H1 (cell line): ENCODE measurements at regions not wholly inside any gene's neighbourhood (a gene's known extent, or its start where the extent isn't known, plus 50 kb on each side); places are given as distances from the start of the nearest gene placed in this dataset.

Experiments
- CTCF ChIA-PET: fragments of 300-600 bp; sonication (Branson Sonifier 250); formaldehyde crosslinking; loops from one replicate; lab custom pipeline; 2021; ENCODE audit not compliant: partially characterized antibody; lab: Charles Lee
- POLR2A ChIA-PET: fragments of 300-600 bp; sonication (Branson Sonifier 250); formaldehyde crosslinking; loops from one replicate; lab custom pipeline; 2021; ENCODE audit warnings: inconsistent platforms; ENCODE audit not compliant: partially characterized antibody; lab: Charles Lee
- DNase-seq, 2 experiments: peaks; one replicate each; pipeline versions ENCODE4 v3.0.0 to v3.0.0-alpha.2; 2010 to 2022; ENCODE audit warnings: low spot score in 2 of 2, low read depth in 1 of 2, mixed read lengths in 1 of 2
- FAIRE-seq: peaks from 2 replicates; lab custom pipeline; 2011; peaks lifted over from hg19 to GRCh38; lab: Jason Lieb, UNC
- H2AFZ ChIP-seq: 2 replicates; pipeline ENCODE4 v1.8.1; 2012; ENCODE audit warnings: low read length, inconsistent platforms
- H2AK5ac ChIP-seq: 2 replicates; pipeline ENCODE4 v1.6.1; 2013; ENCODE audit warnings: low read depth, low read length
- H2BK120ac ChIP-seq: replicated peaks from 2 replicates; pipeline ENCODE3; 2013; ENCODE audit warnings: low read depth, low read length, inconsistent platforms
- H2BK12ac ChIP-seq: 2 replicates; pipeline ENCODE4 v1.6.1; 2013; ENCODE audit warnings: low read depth, low read length
- H2BK15ac ChIP-seq: 2 replicates; pipeline ENCODE4 v1.6.1; 2013; ENCODE audit warnings: low read length
- H2BK20ac ChIP-seq: 2 replicates; pipeline ENCODE4 v1.6.1; 2013; ENCODE audit warnings: low read length
- H2BK5ac ChIP-seq: 2 replicates; pipeline ENCODE4 v1.6.1; 2013; ENCODE audit warnings: low read depth, low read length
- H3K14ac ChIP-seq: 2 replicates; pipeline ENCODE4 v1.6.1; 2013; ENCODE audit warnings: inconsistent platforms; ENCODE audit not compliant: insufficient read length
- H3K18ac ChIP-seq: 2 replicates; pipeline ENCODE4 v1.6.1; 2013; ENCODE audit warnings: low read length; ENCODE audit errors: extremely low read depth
- H3K23ac ChIP-seq: 2 replicates; pipeline ENCODE4 v1.6.1; 2013; ENCODE audit warnings: inconsistent platforms; ENCODE audit not compliant: insufficient read length
- H3K23me2 ChIP-seq: 2 replicates; pipeline ENCODE4 v1.6.1; 2013; ENCODE audit warnings: low read depth, low read length
- H3K27ac ChIP-seq: 2 replicates; pipeline ENCODE4 v1.6.1; 2011; ENCODE audit warnings: low read depth, low read length, inconsistent platforms
- H3K27me3 ChIP-seq, 4 experiments: replicated peaks in 1 of 4; 1 replicate in 1 of 4; 2 replicates in 3 of 4; pipeline versions ENCODE4 v1.6.1 to v1.8.1; 2011 to 2013; ENCODE audit warnings: low read length in 3 of 4, mild to moderate bottlenecking in 3 of 4, inconsistent platforms in 2 of 4, mixed read lengths in 2 of 4, moderate library complexity in 1 of 4; ENCODE audit not compliant: control insufficient read depth in 3 of 4, insufficient read depth in 3 of 4; ENCODE audit errors: extremely low read depth in 1 of 4
- H3K36me3 ChIP-seq, 4 experiments: 2 replicates each; pipeline versions ENCODE4 v1.6.1 to v1.8.1; 2011 to 2013; ENCODE audit warnings: mild to moderate bottlenecking in 4 of 4, low read length in 3 of 4, moderate library complexity in 2 of 4, control low read depth in 1 of 4, inconsistent platforms in 1 of 4; ENCODE audit not compliant: insufficient read depth in 4 of 4, control insufficient read depth in 2 of 4
- H3K4ac ChIP-seq: replicated peaks from 2 replicates; pipeline ENCODE3; 2013; ENCODE audit warnings: low read length, low read depth, mixed read lengths, inconsistent platforms; ENCODE audit not compliant: insufficient read length
- H3K4me1 ChIP-seq, 4 experiments: replicated peaks in 1 of 4; 1 replicate in 1 of 4; 2 replicates in 3 of 4; pipeline versions ENCODE4 v1.6.1 to v1.8.1; 2011 to 2013; ENCODE audit warnings: low read length in 3 of 4, inconsistent platforms in 2 of 4, mixed read lengths in 1 of 4; ENCODE audit not compliant: insufficient read depth in 4 of 4, control insufficient read depth in 3 of 4
- H3K4me2 ChIP-seq, 2 experiments: 2 replicates each; pipeline versions ENCODE4 v1.6.1 to v1.8.1; 2011 to 2013; ENCODE audit warnings: low read depth in 2 of 2, low read length in 2 of 2, control low read depth in 1 of 2, inconsistent platforms in 1 of 2, mild to moderate bottlenecking in 1 of 2; ENCODE audit not compliant: insufficient read depth in 1 of 2
- H3K4me3 ChIP-seq, 4 experiments: fragments of 200-600, 300-600 bp in 1 of 4; sonication (generic), shearing (Covaris generic), sonication (Bioruptor Twin) in 1 of 4; 2 replicates each; pipeline versions ENCODE4 v1.5.1 to v1.8.1; 2011 to 2016; ENCODE audit warnings: low read length in 4 of 4, low read depth in 3 of 4, control low read depth in 2 of 4, inconsistent platforms in 2 of 4, mild to moderate bottlenecking in 2 of 4, mixed read lengths in 1 of 4, moderate library complexity in 1 of 4; ENCODE audit not compliant: insufficient read depth in 2 of 4; ENCODE audit errors: extremely low read depth in 1 of 4
- H3K56ac ChIP-seq: replicated peaks from 2 replicates; pipeline ENCODE3; 2013; ENCODE audit warnings: low read depth, mild to moderate bottlenecking, mixed read lengths, low read length, inconsistent platforms; ENCODE audit not compliant: insufficient read length
- H3K79me1 ChIP-seq: 2 replicates; pipeline ENCODE4 v1.6.1; 2013; ENCODE audit warnings: low read depth, low read length, control low read depth
- H3K79me2 ChIP-seq, 2 experiments: 2 replicates each; pipeline versions ENCODE4 v1.6.1 to v1.8.1; 2012 to 2013; ENCODE audit warnings: low read length in 2 of 2, mild to moderate bottlenecking in 2 of 2, inconsistent platforms in 1 of 2; ENCODE audit not compliant: insufficient read depth in 2 of 2, control insufficient read depth in 1 of 2
- H3K9ac ChIP-seq, 4 experiments: replicated peaks in 1 of 4; 1 replicate in 1 of 4; 2 replicates in 3 of 4; pipeline versions ENCODE4 v1.6.1 to v1.8.1; 2011 to 2013; ENCODE audit warnings: low read depth in 3 of 4, low read length in 3 of 4, control low read depth in 2 of 4, mild to moderate bottlenecking in 2 of 4, moderate library complexity in 2 of 4, inconsistent platforms in 1 of 4; ENCODE audit errors: extremely low read depth in 1 of 4
- H3K9me3 ChIP-seq, 2 experiments: 2 replicates each; pipeline versions ENCODE4 v1.6.1 to v1.8.1; 2012 to 2013; ENCODE audit warnings: mild to moderate bottlenecking in 2 of 2, moderate library complexity in 2 of 2, control low read depth in 1 of 2, inconsistent platforms in 1 of 2, low read depth in 1 of 2, low read length in 1 of 2, mixed read lengths in 1 of 2; ENCODE audit not compliant: insufficient read depth in 2 of 2
- H4K20me1 ChIP-seq, 2 experiments: replicated peaks in 1 of 2; 2 replicates each; pipeline versions ENCODE3 to v1.8.1; 2011 to 2013; ENCODE audit warnings: inconsistent platforms in 2 of 2, low read length in 2 of 2, mild to moderate bottlenecking in 1 of 2; ENCODE audit not compliant: insufficient read depth in 2 of 2, control insufficient read depth in 1 of 2
- H4K5ac ChIP-seq: 2 replicates; pipeline ENCODE4 v1.6.1; 2013; ENCODE audit warnings: low read length, low read depth, mixed read lengths, inconsistent platforms; ENCODE audit not compliant: insufficient read length
- H4K8ac ChIP-seq: 2 replicates; pipeline ENCODE4 v1.8.0; 2013; ENCODE audit warnings: mild to moderate bottlenecking, moderate library complexity, low read length, inconsistent platforms; ENCODE audit not compliant: insufficient read depth; ENCODE audit errors: extremely low read depth
- H4K91ac ChIP-seq: replicated peaks from 2 replicates; pipeline ENCODE3; 2013; ENCODE audit warnings: low read length, mixed read lengths, inconsistent platforms; ENCODE audit not compliant: insufficient read length
- CBX8 ChIP-seq: fragments of 300-800, 300-1000 bp; sonication (generic); IDR thresholded peaks from 2 replicates; pipeline ENCODE4 v1.7.1; 2016; ENCODE audit warnings: low read depth, low read length, borderline replicate concordance
- CREB1 ChIP-seq: IDR thresholded peaks from 2 replicates; pipeline ENCODE4 v1.6.1; 2012; ENCODE audit warnings: inconsistent platforms
- E2F6 ChIP-seq: IDR thresholded peaks from 2 replicates; pipeline ENCODE4 v1.6.1; 2012; ENCODE audit warnings: inconsistent platforms
- EGR1 ChIP-seq: IDR thresholded peaks from 2 replicates; pipeline ENCODE4 v1.6.1; 2011; ENCODE audit warnings: low read depth, low read length, borderline replicate concordance
- MAX ChIP-seq: IDR thresholded peaks from 2 replicates; pipeline ENCODE4 v1.6.1; 2012; ENCODE audit warnings: inconsistent platforms
- RAD21 ChIP-seq, 2 experiments: IDR thresholded peaks in 1 of 2; conservative IDR thresholded peaks in 1 of 2; 2 replicates each; pipeline ENCODE4 v1.6.1; 2011; ENCODE audit warnings: low read depth in 2 of 2, low read length in 2 of 2, improper control_type of control experiment in 1 of 2, inconsistent platforms in 1 of 2, mild to moderate bottlenecking in 1 of 2, moderate library complexity in 1 of 2
- SAP30 ChIP-seq: fragments of 300-600 bp; sonication (generic); IDR thresholded peaks from 2 replicates; pipeline ENCODE4 v1.7.1; 2012; ENCODE audit warnings: low read length, moderate library complexity, mild to moderate bottlenecking, inconsistent platforms; ENCODE audit not compliant: insufficient read depth, insufficient replicate concordance
- SRF ChIP-seq: IDR thresholded peaks from 2 replicates; pipeline ENCODE4 v1.6.1; 2011; ENCODE audit warnings: mild to moderate bottlenecking, low read depth, low read length, moderate library complexity
- WGBS, 2 experiments: shearing (Covaris generic) in 1 of 2; methylation state at CpG; one replicate each; pipeline versions ENCODE4 v1.1.6 to v1.1.7; 2013 to 2015; ENCODE audit warnings: low lambda C conversion rate in 2 of 2, mixed read lengths in 2 of 2, inconsistent platforms in 1 of 2, low coverage in 1 of 2, missing lambda C conversion rate in 1 of 2; ENCODE audit not compliant: insufficient replicate concordance in 2 of 2, insufficient coverage in 1 of 2, insufficient read length in 1 of 2; ENCODE audit errors: extremely low coverage in 1 of 2, missing lambda C conversion rate in 1 of 2; 5-methylcytosine and 5-hydroxymethylcytosine counted together

GRCh38 chr15:98207928-98208327, 247.4 kb downstream of the ARRDC4 start:
- H3K4me2 ChIP-seq = no peak overlapping the region
- H3K79me1 ChIP-seq = no peaks in the 10 kb centered on the region
- no peak overlapping the region for H3K4ac ChIP-seq
- H2BK20ac ChIP-seq = no peak overlapping the region
- H3K14ac ChIP-seq = no peak overlapping the region
- POLR2A ChIA-PET = interaction anchor here (1.3 kb wide), 1 partner anchor 13 kb away, joined by 3 read pairs; no protein-coding TSS in a partner anchor
- no peak for TF ChIP-seq SAP30
- no peak for TF ChIP-seq CREB1
- no peak for TF ChIP-seq MAX
- no peak for TF ChIP-seq RAD21 (IDR thresholded peaks at IDR 0.05 in 1 of 2, conservative IDR thresholded peaks at IDR 0.05 in 1 of 2; ENCODE audit: low read depth in 2 of 2, low read length in 2 of 2)
- TF ChIP-seq E2F6 = no peak
- no peak for TF ChIP-seq CBX8
- TF ChIP-seq SRF = no peak
- no peak for TF ChIP-seq EGR1
- TF ChIP-seq, all 59 proteins: peak for 0
- Histone ChIP-seq H3K79me2 (no peaks in the 10 kb centered on the region), H3K9ac (no peak overlapping the region), H4K5ac (no peak overlapping the region), H2BK15ac (no peak overlapping the region), H4K8ac (no peak overlapping the region), H3K23ac (no peak overlapping the region), H3K56ac (no peak overlapping the region), H4K91ac (no peak overlapping the region), H3K4me1 (no peaks in the 10 kb centered on the region), H2AFZ (peak overlapping the region; percentile 66; the same call in 1 of the 2 replicates), H3K18ac (no peak overlapping the region), H3K23me2 (no peaks in the 10 kb centered on the region), H3K36me3 (no peaks in the 10 kb centered on the region), H3K9me3 (no peaks in the 10 kb centered on the region), H3K27ac (no peak overlapping the region), H2BK5ac (no peak overlapping the region), H2BK120ac (no peak overlapping the region), H2AK5ac (no peak overlapping the region), H2BK12ac (no peak overlapping the region), H3K4me3 (no peak overlapping the region), H3K27me3 (no peaks in the 10 kb centered on the region), H4K20me1 (no peaks in the 10 kb centered on the region)
- WGBS, 2 experiments = 92% methylated on average over 4 of the region's 4 CpGs; no CpG with 5 or more reads in 1 of the 2 experiments
- FAIRE-seq (no peak), DNase-seq (no peak)
- CTCF ChIA-PET = interaction anchor here (0.6 to 1.4 kb wide), 6 partner anchors 11 to 332 kb away, joined by 3 to 6 read pairs (median 3); no protein-coding TSS in a partner anchor
